ENCODE measurements at regions not wholly inside any gene's neighbourhood (a gene's known extent, or its start where the extent isn't known, plus 50 kb on each side); places are given as distances from the start of the nearest gene placed in this dataset.

- TF ChIP-seq, protein P1, sequence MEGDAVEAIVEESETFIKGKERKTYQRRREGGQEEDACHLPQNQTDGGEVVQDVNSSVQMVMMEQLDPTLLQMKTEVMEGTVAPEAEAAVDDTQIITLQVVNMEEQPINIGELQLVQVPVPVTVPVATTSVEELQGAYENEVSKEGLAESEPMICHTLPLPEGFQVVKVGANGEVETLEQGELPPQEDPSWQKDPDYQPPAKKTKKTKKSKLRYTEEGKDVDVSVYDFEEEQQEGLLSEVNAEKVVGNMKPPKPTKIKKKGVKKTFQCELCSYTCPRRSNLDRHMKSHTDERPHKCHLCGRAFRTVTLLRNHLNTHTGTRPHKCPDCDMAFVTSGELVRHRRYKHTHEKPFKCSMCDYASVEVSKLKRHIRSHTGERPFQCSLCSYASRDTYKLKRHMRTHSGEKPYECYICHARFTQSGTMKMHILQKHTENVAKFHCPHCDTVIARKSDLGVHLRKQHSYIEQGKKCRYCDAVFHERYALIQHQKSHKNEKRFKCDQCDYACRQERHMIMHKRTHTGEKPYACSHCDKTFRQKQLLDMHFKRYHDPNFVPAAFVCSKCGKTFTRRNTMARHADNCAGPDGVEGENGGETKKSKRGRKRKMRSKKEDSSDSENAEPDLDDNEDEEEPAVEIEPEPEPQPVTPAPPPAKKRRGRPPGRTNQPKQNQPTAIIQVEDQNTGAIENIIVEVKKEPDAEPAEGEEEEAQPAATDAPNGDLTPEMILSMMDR (IDR thresholded peaks at IDR 0.05), result no peak
- TF ChIP-seq, protein P2, sequence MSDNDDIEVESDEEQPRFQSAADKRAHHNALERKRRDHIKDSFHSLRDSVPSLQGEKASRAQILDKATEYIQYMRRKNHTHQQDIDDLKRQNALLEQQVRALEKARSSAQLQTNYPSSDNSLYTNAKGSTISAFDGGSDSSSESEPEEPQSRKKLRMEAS (IDR thresholded peaks at IDR 0.05; ENCODE audit: low read depth), result no peak
- TF ChIP-seq, protein P3, sequence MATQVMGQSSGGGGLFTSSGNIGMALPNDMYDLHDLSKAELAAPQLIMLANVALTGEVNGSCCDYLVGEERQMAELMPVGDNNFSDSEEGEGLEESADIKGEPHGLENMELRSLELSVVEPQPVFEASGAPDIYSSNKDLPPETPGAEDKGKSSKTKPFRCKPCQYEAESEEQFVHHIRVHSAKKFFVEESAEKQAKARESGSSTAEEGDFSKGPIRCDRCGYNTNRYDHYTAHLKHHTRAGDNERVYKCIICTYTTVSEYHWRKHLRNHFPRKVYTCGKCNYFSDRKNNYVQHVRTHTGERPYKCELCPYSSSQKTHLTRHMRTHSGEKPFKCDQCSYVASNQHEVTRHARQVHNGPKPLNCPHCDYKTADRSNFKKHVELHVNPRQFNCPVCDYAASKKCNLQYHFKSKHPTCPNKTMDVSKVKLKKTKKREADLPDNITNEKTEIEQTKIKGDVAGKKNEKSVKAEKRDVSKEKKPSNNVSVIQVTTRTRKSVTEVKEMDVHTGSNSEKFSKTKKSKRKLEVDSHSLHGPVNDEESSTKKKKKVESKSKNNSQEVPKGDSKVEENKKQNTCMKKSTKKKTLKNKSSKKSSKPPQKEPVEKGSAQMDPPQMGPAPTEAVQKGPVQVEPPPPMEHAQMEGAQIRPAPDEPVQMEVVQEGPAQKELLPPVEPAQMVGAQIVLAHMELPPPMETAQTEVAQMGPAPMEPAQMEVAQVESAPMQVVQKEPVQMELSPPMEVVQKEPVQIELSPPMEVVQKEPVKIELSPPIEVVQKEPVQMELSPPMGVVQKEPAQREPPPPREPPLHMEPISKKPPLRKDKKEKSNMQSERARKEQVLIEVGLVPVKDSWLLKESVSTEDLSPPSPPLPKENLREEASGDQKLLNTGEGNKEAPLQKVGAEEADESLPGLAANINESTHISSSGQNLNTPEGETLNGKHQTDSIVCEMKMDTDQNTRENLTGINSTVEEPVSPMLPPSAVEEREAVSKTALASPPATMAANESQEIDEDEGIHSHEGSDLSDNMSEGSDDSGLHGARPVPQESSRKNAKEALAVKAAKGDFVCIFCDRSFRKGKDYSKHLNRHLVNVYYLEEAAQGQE (IDR thresholded peaks at IDR 0.05; ENCODE audit: low read depth, low read length), result no peak
- no peak for TF ChIP-seq POLR2AphosphoS5 (IDR thresholded peaks at IDR 0.05; ENCODE audit: low read depth, low read length)
- TF ChIP-seq EP300 (IDR thresholded peaks at IDR 0.05; ENCODE audit: borderline replicate concordance in 1 of 2, low read depth in 1 of 2, low read length in 1 of 2), result no peak
- TF ChIP-seq NRF1 (IDR thresholded peaks at IDR 0.05; ENCODE audit: low read depth, low read length), result no peak
- TF ChIP-seq GABPA (IDR thresholded peaks at IDR 0.05; ENCODE audit: low read depth), result no peak
- no peak for TF ChIP-seq RXRA (IDR thresholded peaks at IDR 0.05; ENCODE audit: borderline replicate concordance, low read depth)
Measured at GRCh38 chr17:63265526-63265925, 180.6 kb downstream of the CYB561 start.
